HFFc6 (cell line): ENCODE measurements at regions not wholly inside any gene's neighbourhood (a gene's known extent, or its start where the extent isn't known, plus 50 kb on each side); places are given as distances from the start of the nearest gene placed in this dataset.

Experiments
- DNase-seq: peaks from one replicate; pipeline ENCODE4 v3.0.0-alpha.2; 2018
- H3K27ac Mint-ChIP-seq: 2 replicates; pipeline ENCODE4 v1.8.0; 2020; ENCODE audit warnings: mild to moderate bottlenecking, mixed read lengths
- H3K27me3 Mint-ChIP-seq: 2 replicates; pipeline ENCODE4 v1.8.0; 2021; ENCODE audit warnings: mild to moderate bottlenecking, moderate library complexity, mixed read lengths; ENCODE audit not compliant: insufficient read depth
- H3K36me3 Mint-ChIP-seq: 2 replicates; pipeline ENCODE4 v1.8.0; 2021; ENCODE audit warnings: low read depth, mixed read lengths
- H3K4me1 Mint-ChIP-seq: 2 replicates; pipeline ENCODE4 v1.8.0; 2020; ENCODE audit warnings: low read depth, mixed read lengths
- H3K4me3 Mint-ChIP-seq: 2 replicates; pipeline ENCODE4 v1.8.0; 2020; ENCODE audit warnings: mild to moderate bottlenecking, moderate library complexity, mixed read lengths
- H3K9me3 Mint-ChIP-seq: 2 replicates; pipeline ENCODE4 v1.8.0; 2020; ENCODE audit warnings: mild to moderate bottlenecking, mixed read lengths
- CTCF ChIP-seq: fragments of 200-600 bp; sonication (generic); IDR thresholded peaks from 2 replicates; pipeline ENCODE4 v1.5.0; 2021; ENCODE audit warnings: antibody characterized with exemption, mild to moderate bottlenecking

GRCh38 chr15:36053746-36054145 is 507.8 kb upstream of the DPH6 start:
- no peak overlapping the region for H3K4me3 Mint-ChIP-seq
- H3K27ac Mint-ChIP-seq: no peak overlapping the region
- TF ChIP-seq CTCF: no peak
- H3K9me3 Mint-ChIP-seq: no peaks in the 10 kb centered on the region
- H3K36me3 Mint-ChIP-seq: no peaks in the 10 kb centered on the region
- no peak for DNase-seq
- H3K4me1 Mint-ChIP-seq: peaks cover 23% of the 10 kb centered on the region; the same call in 1 of the 2 replicates
- H3K27me3 Mint-ChIP-seq: peaks cover 2% of the 10 kb centered on the region; the same call in 1 of the 2 replicates

GRCh38 chr15:36059596-36059995 is 513.6 kb upstream of the DPH6 start:
- Mint-ChIP-seq H3K9me3 (no peaks in the 10 kb centered on the region), H3K36me3 (no peaks in the 10 kb centered on the region), H3K27me3 (peaks cover 2% of the 10 kb centered on the region), H3K4me1 (peaks cover 13% of the 10 kb centered on the region; the same call in 1 of the 2 replicates), H3K27ac (no peak overlapping the region), H3K4me3 (no peak overlapping the region)
- DNase-seq: no peak
- TF ChIP-seq CTCF: no peak

GRCh38 chr15:36062357-36062756 is 516.4 kb upstream of the DPH6 start:
- Mint-ChIP-seq H3K9me3 (no peaks in the 10 kb centered on the region), H3K4me1 (no peaks in the 10 kb centered on the region), H3K36me3 (no peaks in the 10 kb centered on the region), H3K27me3 (no peaks in the 10 kb centered on the region; the same call in none of the 2 replicates), H3K4me3 (no peak overlapping the region), H3K27ac (no peak overlapping the region)
- no peak for TF ChIP-seq CTCF
- no peak for DNase-seq

GRCh38 chr15:36066757-36067156 is 512.7 kb upstream of the CDIN1 start:
- Mint-ChIP-seq H3K4me3 (no peak overlapping the region), H3K36me3 (no peaks in the 10 kb centered on the region), H3K27ac (no peak overlapping the region), H3K9me3 (no peaks in the 10 kb centered on the region), H3K27me3 (no peaks in the 10 kb centered on the region; the same call in none of the 2 replicates), H3K4me1 (no peaks in the 10 kb centered on the region)
- TF ChIP-seq CTCF: no peak
- no peak for DNase-seq

- H3K4me1 Mint-ChIP-seq: no peaks in the 10 kb centered on the region
- no peaks in the 10 kb centered on the region for H3K36me3 Mint-ChIP-seq
- no peaks in the 10 kb centered on the region; the same call in none of the 2 replicates for H3K27me3 Mint-ChIP-seq
- H3K4me3 Mint-ChIP-seq: no peak overlapping the region
- no peak for DNase-seq
- H3K9me3 Mint-ChIP-seq: no peaks in the 10 kb centered on the region
- TF ChIP-seq CTCF: no peak
- H3K27ac Mint-ChIP-seq: no peak overlapping the region
Measured at GRCh38 chr15:36067483-36068274, 511.7 kb upstream of the CDIN1 start.
